ENCODE measurements at regions not wholly inside any gene's neighbourhood (a gene's known extent, or its start where the extent isn't known, plus 50 kb on each side); places are given as distances from the start of the nearest gene placed in this dataset.

DNA sequence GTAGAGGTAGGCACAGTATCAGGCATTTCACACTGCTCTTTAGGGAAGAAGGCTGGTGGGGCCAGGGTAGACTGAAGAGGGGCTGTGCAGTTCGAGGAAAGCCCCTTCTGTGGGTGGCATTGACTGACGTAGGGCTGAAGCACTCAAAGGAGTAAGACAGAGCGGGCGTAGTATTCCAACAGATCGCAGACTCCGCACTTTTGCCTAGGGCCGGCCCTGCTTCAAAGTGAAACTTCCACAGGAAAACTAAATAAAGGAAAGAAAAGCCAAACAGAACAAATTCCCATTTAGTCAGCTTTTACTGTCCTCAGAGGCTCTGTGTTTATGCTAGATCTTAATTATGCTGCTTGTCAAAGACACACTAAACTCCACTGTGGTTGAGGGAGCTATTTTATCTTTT is 493.0 kb upstream of the WWC1 start:
- ChIA-PET CTCF (interaction anchor here (1.2 kb wide), 1 partner anchor 57 kb away, joined by 3 read pairs; no protein-coding TSS in a partner anchor), POLR2A (no interaction called here)

DNA sequence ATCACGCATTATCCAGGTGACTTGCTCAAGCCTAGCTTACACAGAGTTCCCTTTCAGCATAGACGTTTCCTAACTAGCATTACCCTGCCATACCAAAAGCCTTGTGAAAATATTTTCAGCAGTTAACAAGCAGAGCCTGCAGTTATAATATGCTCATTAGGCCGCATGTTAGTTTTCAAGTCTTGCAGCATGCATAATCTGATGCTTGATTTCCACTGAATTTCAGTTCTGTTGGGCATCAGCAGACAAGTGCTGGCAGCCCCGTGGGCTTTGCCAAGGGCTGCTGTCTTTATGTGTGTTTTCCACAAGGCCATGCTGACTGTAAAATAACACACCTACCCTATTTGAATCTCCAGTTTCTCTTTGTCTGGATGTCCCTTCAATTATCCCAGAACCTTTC is 491.0 kb upstream of the WWC1 start:
- POLR2A ChIA-PET = no interaction called here
- no peak for DNase-seq (ENCODE audit: extremely low spot score)
- CTCF ChIA-PET = no interaction called here
- TF ChIP-seq, protein P1, sequence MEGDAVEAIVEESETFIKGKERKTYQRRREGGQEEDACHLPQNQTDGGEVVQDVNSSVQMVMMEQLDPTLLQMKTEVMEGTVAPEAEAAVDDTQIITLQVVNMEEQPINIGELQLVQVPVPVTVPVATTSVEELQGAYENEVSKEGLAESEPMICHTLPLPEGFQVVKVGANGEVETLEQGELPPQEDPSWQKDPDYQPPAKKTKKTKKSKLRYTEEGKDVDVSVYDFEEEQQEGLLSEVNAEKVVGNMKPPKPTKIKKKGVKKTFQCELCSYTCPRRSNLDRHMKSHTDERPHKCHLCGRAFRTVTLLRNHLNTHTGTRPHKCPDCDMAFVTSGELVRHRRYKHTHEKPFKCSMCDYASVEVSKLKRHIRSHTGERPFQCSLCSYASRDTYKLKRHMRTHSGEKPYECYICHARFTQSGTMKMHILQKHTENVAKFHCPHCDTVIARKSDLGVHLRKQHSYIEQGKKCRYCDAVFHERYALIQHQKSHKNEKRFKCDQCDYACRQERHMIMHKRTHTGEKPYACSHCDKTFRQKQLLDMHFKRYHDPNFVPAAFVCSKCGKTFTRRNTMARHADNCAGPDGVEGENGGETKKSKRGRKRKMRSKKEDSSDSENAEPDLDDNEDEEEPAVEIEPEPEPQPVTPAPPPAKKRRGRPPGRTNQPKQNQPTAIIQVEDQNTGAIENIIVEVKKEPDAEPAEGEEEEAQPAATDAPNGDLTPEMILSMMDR (IDR thresholded peaks at IDR 0.05; ENCODE audit: control extremely low read depth, extremely low read depth, low read depth, missing control alignments) = no peak

More for the DNA sequence above, 493.0 kb upstream of the WWC1 start:
- no peak for DNase-seq (ENCODE audit: extremely low spot score)
- TF ChIP-seq, protein P1 (IDR thresholded peaks at IDR 0.05; ENCODE audit: control extremely low read depth, extremely low read depth, low read depth, missing control alignments) = no peak

DNA sequence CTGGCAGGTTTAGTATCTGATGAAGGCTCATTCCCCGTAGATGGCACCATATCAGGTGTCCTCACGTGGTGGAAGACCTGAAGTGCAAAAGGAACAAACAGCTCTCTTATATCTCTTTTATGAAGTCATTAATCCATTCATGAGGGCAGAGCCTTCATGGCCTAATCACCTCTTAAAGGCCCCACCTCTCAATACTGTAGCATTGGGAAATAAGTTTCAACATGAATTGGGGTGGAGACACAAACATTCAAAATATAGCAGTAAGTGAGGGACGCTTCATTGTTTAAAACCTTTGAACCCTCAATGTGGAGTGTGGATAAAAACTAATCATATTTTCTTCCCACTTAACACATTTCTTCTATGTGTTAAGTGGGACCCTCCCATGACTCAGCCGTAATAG is 489.4 kb upstream of the WWC1 start:
- no peak for DNase-seq (ENCODE audit: extremely low spot score)
- POLR2A ChIA-PET = no interaction called here
- TF ChIP-seq, protein P1 (IDR thresholded peaks at IDR 0.05; ENCODE audit: control extremely low read depth, extremely low read depth, low read depth, missing control alignments) = no peak
- CTCF ChIA-PET = no interaction called here

DNA sequence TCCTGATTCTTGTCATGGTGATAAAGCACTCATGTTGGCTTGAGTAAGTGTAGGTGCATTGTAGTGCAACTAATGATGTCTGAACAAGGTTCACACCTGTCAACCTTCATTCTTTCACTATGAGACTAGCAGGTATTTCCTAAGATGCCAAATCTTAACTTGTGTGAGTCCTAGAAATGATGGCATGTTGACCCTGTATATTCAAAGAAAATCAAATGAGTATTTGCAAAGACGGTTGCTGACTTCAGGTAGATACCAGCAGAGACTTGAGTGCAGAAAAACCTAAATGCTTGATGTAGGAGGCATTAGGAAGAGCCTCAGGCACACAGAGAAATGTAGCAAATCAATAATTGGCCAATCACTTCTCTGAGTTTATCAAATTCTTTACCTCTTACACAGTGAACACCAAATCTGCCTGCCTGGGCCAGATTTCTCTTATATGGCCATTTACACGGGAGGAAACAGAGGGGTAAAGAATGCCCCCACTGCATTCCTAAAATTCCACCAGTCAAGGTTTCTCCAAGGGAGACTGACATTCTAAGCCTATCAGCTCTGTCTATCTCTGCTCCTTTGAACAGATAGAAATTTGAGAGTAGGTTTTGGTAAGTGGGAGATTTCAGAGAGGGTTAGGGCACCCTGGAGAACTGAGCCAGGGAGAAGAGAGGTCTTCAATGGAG is 488.6 kb upstream of the WWC1 start:
- ChIA-PET POLR2A (no interaction called here), CTCF (no interaction called here)
- DNase-seq (ENCODE audit: extremely low spot score) = no peak
- TF ChIP-seq, protein P1 (IDR thresholded peaks at IDR 0.05; ENCODE audit: control extremely low read depth, extremely low read depth, low read depth, missing control alignments) = no peak

DNA sequence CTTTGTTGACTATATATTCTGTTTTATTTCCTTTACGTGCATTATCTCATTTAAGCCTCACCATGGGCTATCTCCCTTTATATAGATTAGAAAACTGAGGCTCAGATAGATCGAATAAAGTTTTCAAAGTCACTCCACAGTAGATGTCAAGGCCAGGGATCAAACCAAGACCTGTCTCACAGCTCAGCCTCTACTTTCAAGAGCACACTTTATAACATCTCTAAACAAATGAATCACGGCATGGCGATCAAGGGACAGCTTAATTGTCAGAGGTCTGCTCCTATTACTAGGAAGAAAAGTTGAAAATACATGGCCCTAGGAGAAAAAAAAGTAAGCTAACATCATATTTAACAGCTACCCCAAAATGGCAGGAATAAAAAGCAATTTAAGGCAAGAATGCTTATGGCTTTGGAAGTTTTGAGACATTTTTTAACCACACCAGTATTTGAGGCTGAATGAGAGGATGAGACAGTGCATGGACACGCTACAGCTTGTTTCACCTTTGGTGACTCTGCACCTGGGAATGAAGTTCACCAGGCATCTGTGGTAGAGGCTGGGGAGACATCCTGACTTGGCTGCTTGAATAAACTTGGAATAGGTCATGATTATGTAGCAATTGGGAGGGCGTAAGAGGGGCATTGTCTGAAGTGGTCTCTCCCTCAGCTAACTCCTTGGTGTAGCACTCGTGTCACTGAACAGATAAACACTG is 486.8 kb upstream of the WWC1 start:
- TF ChIP-seq, protein P1 (IDR thresholded peaks at IDR 0.05; ENCODE audit: control extremely low read depth, extremely low read depth, low read depth, missing control alignments) = no peak
- ChIA-PET CTCF (interaction anchor here (1.5 kb wide), 1 partner anchor 12 kb away, joined by 3 read pairs; no protein-coding TSS in a partner anchor), POLR2A (no interaction called here)
- no peak for DNase-seq (ENCODE audit: extremely low spot score)

DNA sequence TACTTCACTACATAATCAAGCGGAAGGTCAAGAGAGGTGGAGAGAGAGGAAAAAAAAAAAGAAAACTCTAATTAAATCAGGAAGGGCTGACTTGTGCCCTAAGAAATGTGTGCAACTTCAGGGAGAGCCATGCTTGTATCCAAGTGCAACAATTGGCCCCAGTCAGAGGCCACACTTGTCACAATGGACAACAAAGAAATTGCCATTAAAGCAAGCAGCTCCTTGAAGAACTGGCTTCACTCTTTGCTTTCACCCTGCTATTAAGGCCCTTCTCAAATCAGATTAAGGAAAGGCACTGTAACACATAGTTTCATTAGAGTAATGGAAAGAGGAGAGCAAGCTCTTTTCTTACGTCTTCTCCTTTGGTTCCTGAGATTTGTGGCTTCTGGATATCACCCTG is 480.9 kb upstream of the WWC1 start:
- TF ChIP-seq, protein P1 (IDR thresholded peaks at IDR 0.05; ENCODE audit: control extremely low read depth, extremely low read depth, low read depth, missing control alignments) = no peak
- POLR2A ChIA-PET = no interaction called here
- CTCF ChIA-PET = no interaction called here
- DNase-seq (ENCODE audit: extremely low spot score) = no peak

Measured in GM10248 (cell line).